ENCODE measurements at regions not wholly inside any gene's neighbourhood (a gene's known extent, or its start where the extent isn't known, plus 50 kb on each side); places are given as distances from the start of the nearest gene placed in this dataset.

- TF ChIP-seq POLR2A (IDR thresholded peaks at IDR 0.05) (no peak), EP300 (IDR thresholded peaks at IDR 0.05) (no peak)
- TF ChIP-seq, protein P1, sequence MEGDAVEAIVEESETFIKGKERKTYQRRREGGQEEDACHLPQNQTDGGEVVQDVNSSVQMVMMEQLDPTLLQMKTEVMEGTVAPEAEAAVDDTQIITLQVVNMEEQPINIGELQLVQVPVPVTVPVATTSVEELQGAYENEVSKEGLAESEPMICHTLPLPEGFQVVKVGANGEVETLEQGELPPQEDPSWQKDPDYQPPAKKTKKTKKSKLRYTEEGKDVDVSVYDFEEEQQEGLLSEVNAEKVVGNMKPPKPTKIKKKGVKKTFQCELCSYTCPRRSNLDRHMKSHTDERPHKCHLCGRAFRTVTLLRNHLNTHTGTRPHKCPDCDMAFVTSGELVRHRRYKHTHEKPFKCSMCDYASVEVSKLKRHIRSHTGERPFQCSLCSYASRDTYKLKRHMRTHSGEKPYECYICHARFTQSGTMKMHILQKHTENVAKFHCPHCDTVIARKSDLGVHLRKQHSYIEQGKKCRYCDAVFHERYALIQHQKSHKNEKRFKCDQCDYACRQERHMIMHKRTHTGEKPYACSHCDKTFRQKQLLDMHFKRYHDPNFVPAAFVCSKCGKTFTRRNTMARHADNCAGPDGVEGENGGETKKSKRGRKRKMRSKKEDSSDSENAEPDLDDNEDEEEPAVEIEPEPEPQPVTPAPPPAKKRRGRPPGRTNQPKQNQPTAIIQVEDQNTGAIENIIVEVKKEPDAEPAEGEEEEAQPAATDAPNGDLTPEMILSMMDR (IDR thresholded peaks at IDR 0.05), result no peak
These were observed 1363.5 kb upstream of the PCDH20 start for GRCh38 chr13:62779161-62779560.
